ENCODE measurements at regions not wholly inside any gene's neighbourhood (a gene's known extent, or its start where the extent isn't known, plus 50 kb on each side); places are given as distances from the start of the nearest gene placed in this dataset.
"Not testable (repeated sequence)": the region's sequence is repeated elsewhere in the genome, so short reads cannot be mapped to it uniquely, and the experiment has no call there.

DNA sequence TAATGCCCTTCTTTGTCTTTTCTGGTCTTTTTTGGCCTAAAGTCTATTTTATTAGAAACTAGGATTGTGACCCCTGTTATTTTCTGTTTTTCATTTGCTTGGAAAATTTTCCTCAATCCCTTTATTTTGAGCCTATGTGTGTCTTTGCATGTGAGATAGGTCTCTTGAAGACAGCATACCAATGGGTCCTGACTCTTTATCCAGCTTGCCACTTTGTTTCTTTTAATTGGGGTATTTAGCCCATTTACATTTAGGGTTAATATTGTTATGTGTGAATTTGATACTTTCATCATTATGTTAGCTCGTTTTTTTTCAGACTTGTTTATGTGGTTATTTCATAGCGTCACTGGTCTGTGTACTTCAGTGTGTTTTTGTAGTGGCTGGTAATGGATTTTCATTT, 682.6 kb downstream of the JRKL start:
- no peak for DNase-seq (ENCODE audit: extremely low spot score)
- TF ChIP-seq L3MBTL2 (conservative IDR thresholded peaks at IDR 0.05) = no peak
- TF ChIP-seq BHLHE40 (IDR thresholded peaks at IDR 0.05; ENCODE audit: borderline replicate concordance) = no peak
- no peak for TF ChIP-seq ELF4 (IDR thresholded peaks at IDR 0.05)
- no peak for TF ChIP-seq TARDBP (IDR thresholded peaks at IDR 0.05)
- no peak for TF ChIP-seq CTBP1 (IDR thresholded peaks at IDR 0.05; ENCODE audit: borderline replicate concordance)
- no peak for TF ChIP-seq ZNF384 (IDR thresholded peaks at IDR 0.05)
- no peak for TF ChIP-seq FOXK2 (IDR thresholded peaks at IDR 0.05)
- no peak for TF ChIP-seq FOXM1 (IDR thresholded peaks at IDR 0.05; ENCODE audit: borderline replicate concordance)
- TF ChIP-seq FOXA1 (IDR thresholded peaks at IDR 0.05) = no peak
- no peak for TF ChIP-seq ARNT (IDR thresholded peaks at IDR 0.05)
- no peak for TF ChIP-seq LEF1 (IDR thresholded peaks at IDR 0.05; ENCODE audit: borderline replicate concordance)
- TF ChIP-seq SUZ12 (IDR thresholded peaks at IDR 0.05) = no peak
- no peak for TF ChIP-seq NFRKB (IDR thresholded peaks at IDR 0.05)
- no peak for TF ChIP-seq SP1 (IDR thresholded peaks at IDR 0.05)
- TF ChIP-seq PKNOX1 (IDR thresholded peaks at IDR 0.05) = no peak
- no peak for TF ChIP-seq HDGF (IDR thresholded peaks at IDR 0.05; ENCODE audit: borderline replicate concordance)
- CTCF ChIA-PET = no interaction called here
- POLR2A ChIA-PET = no interaction called here

DNA sequence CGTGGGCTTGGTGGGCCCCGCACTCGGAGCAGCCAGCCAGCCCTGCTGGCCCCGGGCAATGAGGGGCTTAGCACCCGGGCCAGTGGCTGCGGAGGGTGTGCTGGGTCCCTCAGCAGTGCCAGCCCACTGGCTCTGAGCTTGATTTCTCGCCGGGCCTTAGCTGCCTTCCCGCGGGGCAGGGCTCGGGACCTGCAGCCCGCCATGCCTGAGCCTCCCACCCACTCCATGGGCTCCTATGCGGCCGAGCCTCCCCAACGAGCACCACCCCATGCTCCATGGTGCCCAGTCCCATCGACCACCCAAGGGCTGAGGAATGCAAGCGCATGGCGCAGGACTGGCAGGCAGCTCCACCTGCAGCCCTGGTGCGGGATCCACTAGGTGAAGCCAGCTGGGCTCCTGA, 686.9 kb downstream of the JRKL start:
- DNase-seq (ENCODE audit: extremely low spot score); POLR2A ChIA-PET; CTCF ChIA-PET: not testable (repeated sequence)

GRCh38 chr11:97078443-97078842, 688.6 kb downstream of the JRKL start:
- no peak for TF ChIP-seq L3MBTL2 (conservative IDR thresholded peaks at IDR 0.05)
- no peak for TF ChIP-seq PKNOX1 (IDR thresholded peaks at IDR 0.05)
- no peak for TF ChIP-seq ELF4 (IDR thresholded peaks at IDR 0.05)
- TF ChIP-seq FOXK2 (IDR thresholded peaks at IDR 0.05) = no peak
- no peak for TF ChIP-seq TARDBP (IDR thresholded peaks at IDR 0.05)
- no peak for TF ChIP-seq BHLHE40 (IDR thresholded peaks at IDR 0.05; ENCODE audit: borderline replicate concordance)
- no peak for TF ChIP-seq ZNF384 (IDR thresholded peaks at IDR 0.05)
- TF ChIP-seq ARNT (IDR thresholded peaks at IDR 0.05) = no peak
- TF ChIP-seq SP1 (IDR thresholded peaks at IDR 0.05) = no peak
- no peak for TF ChIP-seq FOXA1 (IDR thresholded peaks at IDR 0.05)
- TF ChIP-seq SUZ12 (IDR thresholded peaks at IDR 0.05) = no peak
- TF ChIP-seq FOXM1 (IDR thresholded peaks at IDR 0.05; ENCODE audit: borderline replicate concordance) = no peak
- no peak for DNase-seq (ENCODE audit: extremely low spot score)
- CTCF ChIA-PET = no interaction called here
- POLR2A ChIA-PET = no interaction called here

DNA sequence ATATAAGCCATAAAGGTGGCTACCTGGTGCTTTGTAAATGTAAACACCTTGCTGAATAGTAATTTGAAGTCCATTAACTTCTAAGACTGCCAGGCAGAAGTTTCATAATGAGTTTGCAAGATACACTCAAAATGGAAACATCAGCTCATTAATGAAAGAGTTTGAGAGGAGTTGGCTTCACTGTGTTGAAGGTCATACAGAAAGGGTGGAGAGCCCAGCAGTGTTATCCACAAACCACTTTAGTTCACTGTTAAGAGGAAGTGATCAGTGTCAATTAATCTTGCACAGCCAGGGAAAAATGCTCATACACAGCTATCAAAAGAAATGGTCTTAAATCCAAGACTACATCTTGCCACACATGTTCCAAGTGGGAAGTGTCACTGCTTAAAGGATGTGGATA, 689.4 kb downstream of the JRKL start:
- ChIA-PET POLR2A (no interaction called here), CTCF (no interaction called here)
- TF ChIP-seq FOXK2 (IDR thresholded peaks at IDR 0.05) (no peak), BHLHE40 (IDR thresholded peaks at IDR 0.05; ENCODE audit: borderline replicate concordance) (no peak), ZNF384 (IDR thresholded peaks at IDR 0.05) (no peak), PKNOX1 (IDR thresholded peaks at IDR 0.05) (no peak), TARDBP (IDR thresholded peaks at IDR 0.05) (no peak), CTBP1 (IDR thresholded peaks at IDR 0.05; ENCODE audit: borderline replicate concordance) (no peak), NFRKB (IDR thresholded peaks at IDR 0.05) (no peak), FOXA1 (IDR thresholded peaks at IDR 0.05) (no peak), FOXM1 (IDR thresholded peaks at IDR 0.05; ENCODE audit: borderline replicate concordance) (no peak), HDGF (IDR thresholded peaks at IDR 0.05; ENCODE audit: borderline replicate concordance) (no peak), L3MBTL2 (conservative IDR thresholded peaks at IDR 0.05) (no peak), SP1 (IDR thresholded peaks at IDR 0.05) (no peak), ARNT (IDR thresholded peaks at IDR 0.05) (no peak), SUZ12 (IDR thresholded peaks at IDR 0.05) (no peak), ELF4 (IDR thresholded peaks at IDR 0.05) (no peak), LEF1 (IDR thresholded peaks at IDR 0.05; ENCODE audit: borderline replicate concordance) (no peak)
- DNase-seq (ENCODE audit: extremely low spot score) = no peak

DNA sequence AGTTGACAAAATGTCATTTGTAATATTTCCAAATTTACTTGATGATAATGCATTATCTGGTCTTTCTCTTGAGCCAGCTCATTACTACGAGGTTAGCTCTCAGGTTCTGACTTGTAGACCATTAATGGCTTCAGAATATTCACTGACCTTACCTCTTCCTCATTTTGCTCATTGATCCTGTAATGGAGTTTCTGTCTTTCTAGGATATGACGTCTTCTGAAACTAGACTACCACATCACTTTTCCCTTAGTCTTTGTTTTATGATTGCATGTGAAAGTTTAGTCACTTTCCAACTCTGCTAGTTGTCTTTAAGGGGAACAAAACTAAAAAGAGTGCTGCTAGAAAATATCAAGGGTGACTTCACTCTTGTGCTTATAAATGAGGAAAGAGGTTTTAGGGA, 697.6 kb downstream of the JRKL start:
- DNase-seq (ENCODE audit: extremely low spot score) = no peak
- CTCF ChIA-PET = no interaction called here
- TF ChIP-seq TARDBP (IDR thresholded peaks at IDR 0.05) = no peak
- TF ChIP-seq PKNOX1 (IDR thresholded peaks at IDR 0.05) = no peak
- TF ChIP-seq ARNT (IDR thresholded peaks at IDR 0.05) = no peak
- TF ChIP-seq HDGF (IDR thresholded peaks at IDR 0.05; ENCODE audit: borderline replicate concordance) = no peak
- TF ChIP-seq CTBP1 (IDR thresholded peaks at IDR 0.05; ENCODE audit: borderline replicate concordance) = no peak
- POLR2A ChIA-PET = no interaction called here

GRCh38 chr11:97092823-97093222, 703.0 kb downstream of the JRKL start:
- no peak for DNase-seq (ENCODE audit: extremely low spot score)
- TF ChIP-seq ARNT (IDR thresholded peaks at IDR 0.05) (no peak), PKNOX1 (IDR thresholded peaks at IDR 0.05) (no peak), ELF4 (IDR thresholded peaks at IDR 0.05) (no peak), FOXM1 (IDR thresholded peaks at IDR 0.05; ENCODE audit: borderline replicate concordance) (no peak), LEF1 (IDR thresholded peaks at IDR 0.05; ENCODE audit: borderline replicate concordance) (no peak), FOXK2 (IDR thresholded peaks at IDR 0.05) (no peak), TARDBP (IDR thresholded peaks at IDR 0.05) (no peak), NFRKB (IDR thresholded peaks at IDR 0.05) (no peak), L3MBTL2 (conservative IDR thresholded peaks at IDR 0.05) (no peak), ZNF384 (IDR thresholded peaks at IDR 0.05) (no peak), BHLHE40 (IDR thresholded peaks at IDR 0.05; ENCODE audit: borderline replicate concordance) (no peak), SP1 (IDR thresholded peaks at IDR 0.05) (no peak), CTBP1 (IDR thresholded peaks at IDR 0.05; ENCODE audit: borderline replicate concordance) (no peak), FOXA1 (IDR thresholded peaks at IDR 0.05) (no peak)
- CTCF ChIA-PET = no interaction called here
- POLR2A ChIA-PET = no interaction called here

DNA sequence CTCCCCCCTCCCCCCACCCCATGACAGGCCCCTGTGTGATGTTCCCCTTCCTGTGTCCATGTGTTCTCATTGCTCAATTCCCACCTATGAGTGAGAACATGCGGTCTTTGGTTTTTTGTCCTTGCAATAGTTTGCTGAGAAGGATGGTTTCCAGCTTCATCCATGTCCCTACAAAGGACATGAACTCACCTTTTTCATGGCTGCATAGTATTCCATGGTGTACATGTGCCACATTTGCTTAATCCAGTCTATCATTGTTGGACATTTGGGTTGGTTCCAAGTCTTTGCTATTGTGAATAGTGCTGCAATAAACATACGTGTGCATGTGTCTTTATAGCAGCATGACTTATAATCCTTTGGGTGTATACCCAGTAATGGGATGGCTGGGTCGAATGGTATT, 712.4 kb downstream of the JRKL start:
- POLR2A ChIA-PET; DNase-seq (ENCODE audit: extremely low spot score); CTCF ChIA-PET: not testable (repeated sequence)
